GM12873 (cell line): ENCODE measurements at regions not wholly inside any gene's neighbourhood (a gene's known extent, or its start where the extent isn't known, plus 50 kb on each side); places are given as distances from the start of the nearest gene placed in this dataset.

Experiments
- CTCF ChIP-seq: IDR thresholded peaks from 2 replicates; pipeline ENCODE4 v1.5.1; 2012; ENCODE audit warnings: low read depth, mild to moderate bottlenecking, moderate library complexity, low read length, control low read depth; ENCODE audit not compliant: insufficient read depth; ENCODE audit errors: missing control alignments

- TF ChIP-seq CTCF = no peak
These were observed 50.6 kb upstream of the NKD1 start for GRCh38 chr16:50497592-50497991.

- no peak for TF ChIP-seq CTCF
These were observed 51.2 kb upstream of the NKD1 start for GRCh38 chr16:50496990-50497389.

GRCh38 chr16:50495673-50496072, 52.5 kb upstream of the NKD1 start:
- no peak for TF ChIP-seq CTCF

- no peak for TF ChIP-seq CTCF
These were observed 53.4 kb upstream of the NKD1 start for GRCh38 chr16:50494501-50495491.

- TF ChIP-seq CTCF = no peak
These were observed 56.7 kb upstream of the NKD1 start for GRCh38 chr16:50491516-50491915.

GRCh38 chr16:50490828-50491227, 57.4 kb upstream of the NKD1 start:
- no peak for TF ChIP-seq CTCF

- TF ChIP-seq CTCF = no peak
These were observed 59.0 kb upstream of the NKD1 start for GRCh38 chr16:50489182-50489581.
